ENCODE measurements at regions not wholly inside any gene's neighbourhood (a gene's known extent, or its start where the extent isn't known, plus 50 kb on each side); places are given as distances from the start of the nearest gene placed in this dataset.

- no TSS peak for BruUV-seq (replicated peaks)
- Histone ChIP-seq H3K4me3 (replicated peaks in 1 of 3; ENCODE audit: insufficient read depth in 1 of 3, low read depth in 1 of 3, low read length in 3 of 3) (no peak overlapping the region), H3K9ac (replicated peaks; ENCODE audit: extremely low read depth, insufficient read depth, low read length) (no peak overlapping the region), H3K4me1 (ENCODE audit: control insufficient read depth, extremely low read depth, insufficient read depth, low read length) (no peaks in the 10 kb centered on the region), H4K20me1 (replicated peaks; ENCODE audit: control insufficient read depth, extremely low read depth, insufficient read depth, low read length) (no peaks in the 10 kb centered on the region), H3K79me2 (ENCODE audit: control insufficient read depth, insufficient read depth, low read length) (no peaks in the 10 kb centered on the region), H2AFZ (ENCODE audit: low read depth, low read length) (no peak overlapping the region), H3K27ac (ENCODE audit: insufficient read depth, low read depth, low read length) (no peak overlapping the region), H3K9me3 (replicated peaks; ENCODE audit: control insufficient read depth, insufficient read depth, low read length) (peaks cover 5% of the 10 kb centered on the region), H3K4me2 (ENCODE audit: insufficient read depth, low read length) (no peak overlapping the region), H3K9me1 (replicated peaks; ENCODE audit: control insufficient read depth, extremely low read depth, insufficient read depth, low read length) (no peaks in the 10 kb centered on the region), H3K36me3 (ENCODE audit: control insufficient read depth in 2 of 2, extremely low read depth in 1 of 2, insufficient read depth in 2 of 2, low read length in 2 of 2) (no peaks in the 10 kb centered on the region), H3K27me3 (ENCODE audit: control insufficient read depth in 2 of 2, insufficient read depth in 2 of 2, low read length in 2 of 2) (no peaks in the 10 kb centered on the region)
- no peak for FAIRE-seq
- ChIA-PET POLR2A (no interaction called here), CTCF (no interaction called here)
- intact Hi-C loops (cut with micrococcal nuclease): no loop called here
- dilution Hi-C loops (cut with MboI; ENCODE audit: extremely low pct_ligation_motif_present, low sequenced_read_pairs): no loop called here
- TF ChIP-seq POLR2A (IDR thresholded peaks at IDR 0.05; ENCODE audit: low read depth, low read length) (no peak), POLR2AphosphoS5 (IDR thresholded peaks at IDR 0.05; ENCODE audit: insufficient read depth, low read depth, low read length) (no peak), JUN (IDR thresholded peaks at IDR 0.05; ENCODE audit: borderline replicate concordance, insufficient read depth, insufficient read length, low read depth) (no peak), FOS (IDR thresholded peaks at IDR 0.05; ENCODE audit: borderline replicate concordance, insufficient read depth, low read length) (no peak), EZH2 (IDR thresholded peaks at IDR 0.05; ENCODE audit: borderline replicate concordance, low read depth, low read length, severe bottlenecking) (no peak)
- no peak for DNase-seq (ENCODE audit: low read depth, low spot score)
Measured at GRCh38 chr11:112877581-112877980, 83.6 kb upstream of the NCAM1 start.

GRCh38 chr11:112878033-112878601 lies 83.1 kb upstream of the NCAM1 start:
- H3K27me3 ChIP-seq (ENCODE audit: control insufficient read depth in 2 of 2, insufficient read depth in 2 of 2, low read length in 2 of 2): no peaks in the 10 kb centered on the region
- no peaks in the 10 kb centered on the region for H4K20me1 ChIP-seq (replicated peaks; ENCODE audit: control insufficient read depth, extremely low read depth, insufficient read depth, low read length)
- no TSS peak for BruUV-seq (replicated peaks)
- FAIRE-seq (no peak), DNase-seq (ENCODE audit: low read depth, low spot score) (no peak)
- H3K79me2 ChIP-seq (ENCODE audit: control insufficient read depth, insufficient read depth, low read length): no peaks in the 10 kb centered on the region
- dilution Hi-C loops (cut with MboI; ENCODE audit: extremely low pct_ligation_motif_present, low sequenced_read_pairs): no loop called here
- H3K4me3 ChIP-seq (replicated peaks in 1 of 3; ENCODE audit: insufficient read depth in 1 of 3, low read depth in 1 of 3, low read length in 3 of 3): no peak overlapping the region
- H3K27ac ChIP-seq (ENCODE audit: insufficient read depth, low read depth, low read length): no peak overlapping the region
- CTCF ChIA-PET: no interaction called here
- POLR2A ChIA-PET: no interaction called here
- no peak for TF ChIP-seq JUN (IDR thresholded peaks at IDR 0.05; ENCODE audit: borderline replicate concordance, insufficient read depth, insufficient read length, low read depth)
- H3K9me1 ChIP-seq (replicated peaks; ENCODE audit: control insufficient read depth, extremely low read depth, insufficient read depth, low read length): no peaks in the 10 kb centered on the region
- intact Hi-C loops (cut with micrococcal nuclease): no loop called here
- no peak overlapping the region for H2AFZ ChIP-seq (ENCODE audit: low read depth, low read length)
- H3K9me3 ChIP-seq (replicated peaks; ENCODE audit: control insufficient read depth, insufficient read depth, low read length): peaks cover 5% of the 10 kb centered on the region
- no peak overlapping the region for H3K4me2 ChIP-seq (ENCODE audit: insufficient read depth, low read length)
- H3K9ac ChIP-seq (replicated peaks; ENCODE audit: extremely low read depth, insufficient read depth, low read length): no peak overlapping the region
- H3K4me1 ChIP-seq (ENCODE audit: control insufficient read depth, extremely low read depth, insufficient read depth, low read length): no peaks in the 10 kb centered on the region
- H3K36me3 ChIP-seq (ENCODE audit: control insufficient read depth in 2 of 2, extremely low read depth in 1 of 2, insufficient read depth in 2 of 2, low read length in 2 of 2): no peaks in the 10 kb centered on the region
